NCI-H187 (cell line): ENCODE measurements at regions not wholly inside any gene's neighbourhood (a gene's known extent, or its start where the extent isn't known, plus 50 kb on each side); places are given as distances from the start of the nearest gene placed in this dataset.
"Not testable (repeated sequence)": the region's sequence is repeated elsewhere in the genome, so short reads cannot be mapped to it uniquely, and the experiment has no call there.

ENCODE experiments used
- DNase-seq, 2 experiments: peaks; one replicate each; lab custom pipeline; 2025; lab: John Stamatoyannopoulos, UW

GRCh38 chr4:124053872-124054538 lies 657.4 kb downstream of the SPRY1 start:
- DNase-seq: no peak

GRCh38 chr4:124055336-124055735 lies 657.2 kb downstream of the ANKRD50 start:
- DNase-seq: no peak

- DNase-seq: no peak
Observed at GRCh38 chr4:124055896-124056295, 656.6 kb downstream of the ANKRD50 start.

GRCh38 chr4:124060261-124060918 lies 652.1 kb downstream of the ANKRD50 start:
- DNase-seq: no peak

GRCh38 chr4:124061413-124061812 lies 651.1 kb downstream of the ANKRD50 start:
- no peak for DNase-seq

GRCh38 chr4:124065422-124065821 lies 647.1 kb downstream of the ANKRD50 start:
- no peak for DNase-seq

GRCh38 chr4:124065936-124066335 lies 646.6 kb downstream of the ANKRD50 start:
- no peak for DNase-seq

GRCh38 chr4:124066595-124066994 lies 645.9 kb downstream of the ANKRD50 start:
- no peak for DNase-seq

- no peak for DNase-seq
Observed at GRCh38 chr4:124067046-124067445, 645.5 kb downstream of the ANKRD50 start.

- DNase-seq: no peak
Observed at GRCh38 chr4:124070688-124071484, 641.6 kb downstream of the ANKRD50 start.

GRCh38 chr4:124075276-124075675 lies 637.3 kb downstream of the ANKRD50 start:
- DNase-seq: not testable (repeated sequence)

- no peak for DNase-seq
Observed at GRCh38 chr4:124079174-124079780, 633.3 kb downstream of the ANKRD50 start.

- no peak for DNase-seq
Observed at GRCh38 chr4:124083711-124084110, 628.8 kb downstream of the ANKRD50 start.

- DNase-seq: no peak
Observed at GRCh38 chr4:124085561-124086180, 626.9 kb downstream of the ANKRD50 start.

GRCh38 chr4:124090021-124090420 lies 622.5 kb downstream of the ANKRD50 start:
- no peak for DNase-seq

GRCh38 chr4:124092101-124092500 lies 620.4 kb downstream of the ANKRD50 start:
- no peak for DNase-seq

- no peak for DNase-seq
Observed at GRCh38 chr4:124092541-124092984, 620.0 kb downstream of the ANKRD50 start.

- DNase-seq: no peak
Observed at GRCh38 chr4:124095621-124096020, 616.9 kb downstream of the ANKRD50 start.

GRCh38 chr4:124096290-124096689 lies 616.2 kb downstream of the ANKRD50 start:
- DNase-seq: no peak

- no peak for DNase-seq
Observed at GRCh38 chr4:124097447-124097846, 615.1 kb downstream of the ANKRD50 start.

GRCh38 chr4:124104101-124104500 lies 608.4 kb downstream of the ANKRD50 start:
- DNase-seq: no peak

- no peak for DNase-seq
Observed at GRCh38 chr4:124104628-124105027, 607.9 kb downstream of the ANKRD50 start.
